ENCODE measurements at regions not wholly inside any gene's neighbourhood (a gene's known extent, or its start where the extent isn't known, plus 50 kb on each side); places are given as distances from the start of the nearest gene placed in this dataset.

GRCh38 chr2:18062892-18063291, 184.4 kb downstream of the KCNS3 start:
- no peak for TF ChIP-seq YBX1 (IDR thresholded peaks at IDR 0.05)
- no peak for TF ChIP-seq CREB1 (IDR thresholded peaks at IDR 0.05; ENCODE audit: low read depth)
- TF ChIP-seq KAT2A (conservative IDR thresholded peaks at IDR 0.05; ENCODE audit: control insufficient read depth, low read depth, low read length): no peak
- no peak for TF ChIP-seq CTCF (IDR thresholded peaks at IDR 0.05 in 2 of 3, conservative IDR thresholded peaks at IDR 0.05 in 1 of 3; ENCODE audit: control insufficient read depth in 2 of 3, extremely low read depth in 1 of 3, insufficient read depth in 1 of 3, low read depth in 3 of 3, low read length in 3 of 3)
- no peak for TF ChIP-seq EP300 (IDR thresholded peaks at IDR 0.05; ENCODE audit: borderline replicate concordance in 1 of 2, control insufficient read depth in 1 of 2, low read depth in 2 of 2, low read length in 2 of 2)
- no peak for TF ChIP-seq SMAD1 (IDR thresholded peaks at IDR 0.05; ENCODE audit: low read depth, partially characterized antibody)
- TF ChIP-seq BCL3 (IDR thresholded peaks at IDR 0.05; ENCODE audit: borderline replicate concordance, insufficient read depth, low read depth, low read length, poor library complexity, severe bottlenecking): no peak
- TF ChIP-seq NR2C1 (IDR thresholded peaks at IDR 0.05): no peak
- no peak for TF ChIP-seq POLR2A (IDR thresholded peaks at IDR 0.05; ENCODE audit: low read depth, low read length)
